GM23338 (cell line): ENCODE measurements at regions not wholly inside any gene's neighbourhood (a gene's known extent, or its start where the extent isn't known, plus 50 kb on each side); places are given as distances from the start of the nearest gene placed in this dataset.

ENCODE experiments used
- CREB1 ChIP-seq: fragments of 250-450 bp; sonication (Bioruptor Pico); IDR thresholded peaks from 2 replicates; pipeline ENCODE4 v1.5.0; 2020; ENCODE audit warnings: low read depth, mild to moderate bottlenecking, moderate library complexity
- EZH2 ChIP-seq: fragments of 200-600 bp; sonication (generic); IDR thresholded peaks from one replicate; pipeline ENCODE4 v1.8.0; 2017; ENCODE audit warnings: antibody characterized with exemption, mild to moderate bottlenecking, low read depth; ENCODE audit not compliant: unreplicated experiment
- EZH2phosphoT487 ChIP-seq: fragments of 200-600 bp; sonication (generic); IDR thresholded peaks from one replicate; pipeline ENCODE4 v1.8.1; 2018; ENCODE audit warnings: antibody characterized with exemption; ENCODE audit not compliant: unreplicated experiment
- JUNB ChIP-seq: IDR thresholded peaks from one replicate; pipeline ENCODE4 v1.6.1; 2016; ENCODE audit warnings: antibody characterized with exemption; ENCODE audit not compliant: unreplicated experiment
- NANOG ChIP-seq: IDR thresholded peaks from 2 replicates; pipeline ENCODE4 v1.6.1; 2016; ENCODE audit warnings: antibody characterized with exemption, borderline replicate concordance
- POLR2AphosphoS5 ChIP-seq: IDR thresholded peaks from 2 replicates; pipeline ENCODE4 v1.6.1; 2016; ENCODE audit warnings: antibody characterized with exemption, low read depth
- REST ChIP-seq: IDR thresholded peaks from one replicate; pipeline ENCODE4 v1.6.1; 2018; ENCODE audit warnings: antibody characterized with exemption; ENCODE audit not compliant: unreplicated experiment
- ZNF114 ChIP-seq: fragments of 250-450 bp; sonication (Bioruptor Pico); IDR thresholded peaks from 2 replicates; pipeline ENCODE4 v1.5.0; 2020; ENCODE audit warnings: mild to moderate bottlenecking, moderate library complexity
- TF ChIP-seq, protein P1 (sequence below), 2 experiments: fragments of 200-600 bp in 1 of 2; sonication (generic) in 1 of 2; conservative IDR thresholded peaks; 2 replicates each; pipeline versions ENCODE4 v1.5.1 to v1.6.1; 2016 to 2017; ENCODE audit warnings: antibody characterized with exemption in 2 of 2, low read depth in 2 of 2, mild to moderate bottlenecking in 2 of 2, moderate library complexity in 1 of 2

DNA sequence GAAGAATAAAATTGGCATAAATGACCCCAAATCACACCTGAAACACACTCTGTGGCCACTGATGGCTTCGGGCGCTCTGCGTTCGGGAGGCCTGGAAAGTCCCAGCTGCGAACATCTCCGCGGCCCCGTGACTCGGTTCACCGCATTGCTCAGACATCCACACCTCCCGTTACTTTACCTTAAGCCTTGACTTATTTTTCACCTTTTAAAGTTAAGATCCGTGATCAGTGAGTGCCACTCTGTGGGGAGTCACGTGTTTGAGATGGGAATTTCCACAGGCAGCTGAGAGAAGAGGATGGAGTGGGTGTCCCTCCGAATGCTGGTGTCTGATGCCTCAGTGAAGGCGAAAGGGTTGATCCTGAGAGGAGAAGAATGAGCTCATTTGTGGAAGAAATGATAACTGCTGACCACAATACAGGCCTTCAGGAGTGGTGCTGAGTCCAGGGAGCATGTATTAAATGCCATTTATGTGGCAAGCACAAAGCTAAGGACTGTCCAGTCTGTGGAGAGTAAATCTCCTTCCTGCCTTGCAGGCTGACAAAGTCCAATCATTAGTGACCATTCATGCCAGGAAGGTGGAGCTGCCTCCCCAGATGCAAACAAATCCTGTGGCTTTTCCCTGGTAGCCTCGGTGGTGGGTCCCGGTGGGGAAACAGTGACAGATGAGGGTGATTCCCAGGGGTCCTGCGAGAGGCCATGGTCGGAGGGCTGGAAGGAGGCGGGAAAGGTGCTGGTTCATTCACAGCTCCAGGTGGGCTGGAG is 168.8 kb downstream of the RTP5 start:
- TF ChIP-seq, protein P1, sequence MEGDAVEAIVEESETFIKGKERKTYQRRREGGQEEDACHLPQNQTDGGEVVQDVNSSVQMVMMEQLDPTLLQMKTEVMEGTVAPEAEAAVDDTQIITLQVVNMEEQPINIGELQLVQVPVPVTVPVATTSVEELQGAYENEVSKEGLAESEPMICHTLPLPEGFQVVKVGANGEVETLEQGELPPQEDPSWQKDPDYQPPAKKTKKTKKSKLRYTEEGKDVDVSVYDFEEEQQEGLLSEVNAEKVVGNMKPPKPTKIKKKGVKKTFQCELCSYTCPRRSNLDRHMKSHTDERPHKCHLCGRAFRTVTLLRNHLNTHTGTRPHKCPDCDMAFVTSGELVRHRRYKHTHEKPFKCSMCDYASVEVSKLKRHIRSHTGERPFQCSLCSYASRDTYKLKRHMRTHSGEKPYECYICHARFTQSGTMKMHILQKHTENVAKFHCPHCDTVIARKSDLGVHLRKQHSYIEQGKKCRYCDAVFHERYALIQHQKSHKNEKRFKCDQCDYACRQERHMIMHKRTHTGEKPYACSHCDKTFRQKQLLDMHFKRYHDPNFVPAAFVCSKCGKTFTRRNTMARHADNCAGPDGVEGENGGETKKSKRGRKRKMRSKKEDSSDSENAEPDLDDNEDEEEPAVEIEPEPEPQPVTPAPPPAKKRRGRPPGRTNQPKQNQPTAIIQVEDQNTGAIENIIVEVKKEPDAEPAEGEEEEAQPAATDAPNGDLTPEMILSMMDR (conservative IDR thresholded peaks at IDR 0.05; ENCODE audit: low read depth in 2 of 2) = no peak
- no peak for TF ChIP-seq EZH2
- TF ChIP-seq POLR2AphosphoS5 = no peak
- no peak for TF ChIP-seq CREB1
- no peak for TF ChIP-seq EZH2phosphoT487
- no peak for TF ChIP-seq NANOG
- TF ChIP-seq ZNF114 = no peak
- no peak for TF ChIP-seq JUNB
- TF ChIP-seq REST = no peak
